SK-N-SH (cell line): ENCODE measurements at regions not wholly inside any gene's neighbourhood (a gene's known extent, or its start where the extent isn't known, plus 50 kb on each side); places are given as distances from the start of the nearest gene placed in this dataset.

Experiments
- CTCF ChIA-PET: fragments of 300-600, 350-600 bp; formaldehyde crosslinking; extraction: SDS; loops from one replicate; lab custom pipeline; 2021; lab: Yijun Ruan, JAX
- POLR2A ChIA-PET: fragments of 350-600 bp; sonication (Branson Sonifier 250); formaldehyde crosslinking; extraction: SDS; loops from one replicate; lab custom pipeline; 2020; ENCODE audit warnings: antibody characterized with exemption, inconsistent platforms; lab: Yijun Ruan, JAX
- DNase-seq: peaks from one replicate; pipeline ENCODE4 v3.0.0; 2012
- H2AFZ ChIP-seq: fragments of 200-600 bp; sonication (generic); 2 replicates; pipeline ENCODE4 v1.8.1; 2016; ENCODE audit warnings: antibody characterized with exemption, mild to moderate bottlenecking, low read depth
- H3F3A ChIP-seq: fragments of 200-600 bp; sonication (generic); replicated peaks from 2 replicates; pipeline ENCODE3; 2016; ENCODE audit warnings: antibody characterized with exemption, mild to moderate bottlenecking; ENCODE audit not compliant: insufficient read depth
- H3K27ac ChIP-seq, 2 experiments: fragments of 200-500 bp in 1 of 2; fragments of 200-600 bp in 1 of 2; sonication (Bioruptor generic) in 1 of 2; sonication (generic), shearing (Covaris generic) in 1 of 2; 2 replicates each; pipeline versions ENCODE4 v1.5.1 to v1.6.1; 2014 to 2016; ENCODE audit warnings: low read depth in 2 of 2, inconsistent platforms in 1 of 2, low read length in 1 of 2, mild to moderate bottlenecking in 1 of 2, mixed read lengths in 1 of 2
- H3K27me3 ChIP-seq: fragments of 200-600 bp; sonication (generic), shearing (Covaris generic); 2 replicates; pipeline ENCODE4 v1.6.1; 2016; ENCODE audit warnings: mixed run types; ENCODE audit not compliant: insufficient read depth
- H3K36me3 ChIP-seq, 2 experiments: fragments of 200-500 bp in 1 of 2; fragments of 200-600 bp in 1 of 2; sonication (Bioruptor generic) in 1 of 2; sonication (generic) in 1 of 2; replicated peaks in 1 of 2; 2 replicates each; pipeline versions ENCODE3 to v1.5.1; 2014 to 2016; ENCODE audit warnings: low read length in 1 of 2, mild to moderate bottlenecking in 1 of 2; ENCODE audit not compliant: insufficient read depth in 2 of 2, control insufficient read depth in 1 of 2
- H3K4me1 ChIP-seq, 2 experiments: fragments of 200-500 bp in 1 of 2; fragments of 200-600 bp in 1 of 2; sonication (Bioruptor generic) in 1 of 2; sonication (generic), shearing (Covaris generic) in 1 of 2; 2 replicates each; pipeline versions ENCODE4 v1.5.1 to v1.6.1; 2014 to 2016; ENCODE audit warnings: low read depth in 1 of 2, low read length in 1 of 2, mixed run types in 1 of 2; ENCODE audit not compliant: insufficient read depth in 2 of 2, control insufficient read depth in 1 of 2
- H3K4me2 ChIP-seq: fragments of 200-600 bp; sonication (generic), shearing (Covaris generic); 2 replicates; pipeline ENCODE4 v1.6.1; 2017; ENCODE audit warnings: mixed run types
- H3K4me3 ChIP-seq, 2 experiments: fragments of 200-500 bp in 1 of 2; fragments of 200-600 bp in 1 of 2; sonication (Bioruptor generic) in 1 of 2; sonication (generic), shearing (Covaris generic) in 1 of 2; 2 replicates each; pipeline versions ENCODE4 v1.5.1 to v1.8.1; 2014 to 2016; ENCODE audit warnings: low read depth in 2 of 2, inconsistent platforms in 1 of 2, low read length in 1 of 2, mild to moderate bottlenecking in 1 of 2, mixed read lengths in 1 of 2, moderate library complexity in 1 of 2
- H3K79me2 ChIP-seq: fragments of 200-600 bp; sonication (generic); 2 replicates; pipeline ENCODE4 v1.8.1; 2017; ENCODE audit warnings: mild to moderate bottlenecking; ENCODE audit not compliant: insufficient read depth
- H3K9ac ChIP-seq: fragments of 200-600 bp; sonication (generic); 2 replicates; pipeline ENCODE4 v1.6.1; 2017; ENCODE audit warnings: mixed run types
- H3K9me2 ChIP-seq: fragments of 200-600 bp; sonication (generic); 2 replicates; pipeline ENCODE4 v1.6.1; 2017; ENCODE audit warnings: mixed run types
- H3K9me3 ChIP-seq: fragments of 200-600 bp; sonication (generic); 2 replicates; pipeline ENCODE4 v1.6.1; 2017; ENCODE audit warnings: mixed run types, mild to moderate bottlenecking, moderate library complexity
- H4K20me1 ChIP-seq: fragments of 200-600 bp; sonication (generic); 2 replicates; pipeline ENCODE4 v1.6.1; 2017; ENCODE audit warnings: mild to moderate bottlenecking, mixed run types; ENCODE audit not compliant: insufficient read depth
- CTCF ChIP-seq: fragments of 200-600 bp; sonication (generic); IDR thresholded peaks from 2 replicates; pipeline ENCODE4 v1.6.1; 2017; ENCODE audit warnings: antibody characterized with exemption, mild to moderate bottlenecking, moderate library complexity
- EP300 ChIP-seq, 2 experiments: IDR thresholded peaks; 2 replicates each; pipeline versions ENCODE4 v1.4.0 to v1.6.1; 2012; ENCODE audit warnings: borderline replicate concordance in 1 of 2, low read depth in 1 of 2, low read length in 1 of 2
- EZH2phosphoT487 ChIP-seq: fragments of 200-600 bp; sonication (generic); IDR thresholded peaks from 2 replicates; pipeline ENCODE4 v1.6.1; 2017; ENCODE audit warnings: low read depth, mixed run types, mild to moderate bottlenecking, antibody characterized with exemption, moderate library complexity, borderline replicate concordance
- FOSL2 ChIP-seq: IDR thresholded peaks from 2 replicates; pipeline ENCODE4 v1.4.0; 2012; ENCODE audit warnings: low read depth, mild to moderate bottlenecking, moderate library complexity, borderline replicate concordance
- FOXJ3 ChIP-seq: sonication (generic); formaldehyde crosslinking; IDR thresholded peaks from 2 replicates; pipeline ENCODE4 v1.5.1; 2020; ENCODE audit warnings: mild to moderate bottlenecking, missing genetic modification reagents
- FOXM1 ChIP-seq: IDR thresholded peaks from 2 replicates; pipeline ENCODE4 v1.4.0; 2012; ENCODE audit warnings: low read depth, mild to moderate bottlenecking
- GATA2 ChIP-seq: sonication (generic); formaldehyde crosslinking; IDR thresholded peaks from 2 replicates; pipeline ENCODE4 v1.5.0; 2020; ENCODE audit warnings: mild to moderate bottlenecking, missing genetic modification reagents
- MAX ChIP-seq: IDR thresholded peaks from 2 replicates; pipeline ENCODE4 v1.4.0; 2012; ENCODE audit warnings: low read depth
- MEF2A ChIP-seq: IDR thresholded peaks from 2 replicates; pipeline ENCODE4 v1.4.0; 2012; ENCODE audit warnings: low read depth, borderline replicate concordance
- MXI1 ChIP-seq: IDR thresholded peaks from 2 replicates; pipeline ENCODE4 v1.6.1; 2012; ENCODE audit warnings: mild to moderate bottlenecking, low read depth, low read length, improper control_type of control experiment
- NFIC ChIP-seq: IDR thresholded peaks from 2 replicates; pipeline ENCODE4 v1.4.0; 2012; ENCODE audit warnings: borderline replicate concordance
- RAD21 ChIP-seq: IDR thresholded peaks from 2 replicates; pipeline ENCODE4 v1.6.1; 2012; ENCODE audit warnings: mild to moderate bottlenecking, low read length
- RFX5 ChIP-seq: IDR thresholded peaks from 2 replicates; pipeline ENCODE4 v1.6.1; 2012; ENCODE audit warnings: mild to moderate bottlenecking, improper control_type of control experiment, low read length
- RXRA ChIP-seq: IDR thresholded peaks from 2 replicates; pipeline ENCODE4 v1.4.0; 2012; ENCODE audit warnings: low read depth, mild to moderate bottlenecking, borderline replicate concordance
- SIN3A ChIP-seq: IDR thresholded peaks from 2 replicates; pipeline ENCODE4 v1.6.1; 2012; ENCODE audit warnings: low read depth, mild to moderate bottlenecking, low read length, moderate library complexity, borderline replicate concordance
- SMC3 ChIP-seq: IDR thresholded peaks from 2 replicates; pipeline ENCODE4 v1.6.1; 2012; ENCODE audit warnings: low read depth, low read length, improper control_type of control experiment
- TAF1 ChIP-seq: IDR thresholded peaks from 2 replicates; pipeline ENCODE4 v1.6.1; 2012; ENCODE audit warnings: low read depth, mild to moderate bottlenecking, low read length, moderate library complexity, borderline replicate concordance
- TCF12 ChIP-seq: IDR thresholded peaks from 2 replicates; pipeline ENCODE4 v1.4.0; 2012
- YY1 ChIP-seq: IDR thresholded peaks from 2 replicates; pipeline ENCODE4 v1.4.0; 2012; ENCODE audit warnings: low read depth, mild to moderate bottlenecking
- ZBTB33 ChIP-seq: IDR thresholded peaks from 2 replicates; pipeline ENCODE4 v1.4.0; 2012; ENCODE audit warnings: low read depth, borderline replicate concordance
- WGBS: methylation state at CpG from one replicate; pipeline ENCODE4 v1.1.6; 2017; ENCODE audit warnings: low lambda C conversion rate; 5-methylcytosine and 5-hydroxymethylcytosine counted together
- TF ChIP-seq, protein P1 (sequence below): fragments of 150-350 bp; IDR thresholded peaks from 2 replicates; pipeline ENCODE4 v1.6.1; 2017; ENCODE audit warnings: antibody characterized with exemption, low read length, low read depth, borderline replicate concordance
- TF ChIP-seq, protein P2 (sequence below): IDR thresholded peaks from 2 replicates; pipeline ENCODE4; 2012

- Histone ChIP-seq H3K79me2 (no peaks in the 10 kb centered on the region), H3K36me3 (no peaks in the 10 kb centered on the region), H3K27me3 (no peaks in the 10 kb centered on the region; the same call in 1 of the 2 replicates), H3K4me2 (no peak overlapping the region), H3K9ac (no peak overlapping the region), H3K27ac (no peak overlapping the region), H4K20me1 (no peaks in the 10 kb centered on the region), H3K4me3 (no peak overlapping the region), H3F3A (no peaks in the 10 kb centered on the region), H3K4me1 (no peaks in the 10 kb centered on the region), H3K9me3 (no peaks in the 10 kb centered on the region), H2AFZ (no peak overlapping the region; the same call in 1 of the 2 replicates), H3K9me2 (no peaks in the 10 kb centered on the region)
- POLR2A ChIA-PET: no interaction called here
- DNase-seq: no peak
- CTCF ChIA-PET: interaction anchor here (1.0 kb wide), 1 partner anchor 15 kb away, joined by 3 read pairs; no protein-coding TSS in a partner anchor
- WGBS: 28% methylated on average over 4 of the region's 4 CpGs
- no peak for TF ChIP-seq RAD21
- TF ChIP-seq EP300 (IDR thresholded peaks at IDR 0.05; ENCODE audit: borderline replicate concordance in 1 of 2, low read depth in 1 of 2, low read length in 1 of 2): no peak
Measured at GRCh38 chr4:188960411-188961093, 821.3 kb downstream of the TRIML1 start.

DNA sequence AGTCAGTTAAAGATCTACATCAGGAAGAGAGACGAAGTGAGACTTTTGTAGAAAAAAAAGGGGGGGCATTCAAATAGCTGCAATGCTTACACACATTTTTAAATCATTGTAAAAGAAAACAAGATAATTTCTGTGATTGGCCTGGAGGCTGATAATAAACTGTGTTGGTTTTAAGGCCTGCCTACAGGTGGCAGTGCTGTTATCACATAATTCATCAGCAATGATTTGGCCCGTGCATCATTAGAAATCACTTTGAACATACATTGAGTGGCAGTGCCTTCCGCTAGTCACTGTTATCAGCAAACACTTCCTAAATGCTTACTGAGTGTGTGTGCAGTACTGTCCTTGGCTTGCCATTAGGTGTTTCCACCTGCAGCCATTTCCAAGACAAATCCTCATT, 831.9 kb downstream of the TRIML1 start:
- peak; percentile 9 for DNase-seq
- Histone ChIP-seq H3K9me2 (no peaks in the 10 kb centered on the region), H4K20me1 (no peaks in the 10 kb centered on the region), H3K4me1 (0 out of 4 replicates have a peak, but pooled peaks cover 0 to 3% of the 10 kb centered on the region in 2 experiments), H3K4me3 (no peak overlapping the region), H3K79me2 (no peaks in the 10 kb centered on the region), H3K9me3 (no peaks in the 10 kb centered on the region), H3K27me3 (no peaks in the 10 kb centered on the region), H3K27ac (no peak overlapping the region), H3K36me3 (no peaks in the 10 kb centered on the region), H3F3A (no peaks in the 10 kb centered on the region), H3K9ac (no peak overlapping the region), H3K4me2 (no peak overlapping the region), H2AFZ (no peak overlapping the region)
- POLR2A ChIA-PET: no interaction called here
- CTCF ChIA-PET: no interaction called here
- TF ChIP-seq SMC3 (no peak), FOXM1 (no peak), CTCF (peak; percentile 45), EZH2phosphoT487 (no peak), FOXJ3 (CRISPR knock-in tag) (no peak), MXI1 (no peak), YY1 (no peak), FOSL2 (no peak), TCF12 (no peak), NFIC (no peak), RXRA (no peak), RFX5 (no peak), RAD21 (peak; percentile 11; the same call in 1 of the 2 replicates), SIN3A (no peak), ZBTB33 (no peak), TAF1 (no peak), MAX (no peak), MEF2A (no peak), GATA2 (CRISPR knock-in tag) (peak; percentile 14; the same call in 1 of the 2 replicates)
- TF ChIP-seq, protein P1, sequence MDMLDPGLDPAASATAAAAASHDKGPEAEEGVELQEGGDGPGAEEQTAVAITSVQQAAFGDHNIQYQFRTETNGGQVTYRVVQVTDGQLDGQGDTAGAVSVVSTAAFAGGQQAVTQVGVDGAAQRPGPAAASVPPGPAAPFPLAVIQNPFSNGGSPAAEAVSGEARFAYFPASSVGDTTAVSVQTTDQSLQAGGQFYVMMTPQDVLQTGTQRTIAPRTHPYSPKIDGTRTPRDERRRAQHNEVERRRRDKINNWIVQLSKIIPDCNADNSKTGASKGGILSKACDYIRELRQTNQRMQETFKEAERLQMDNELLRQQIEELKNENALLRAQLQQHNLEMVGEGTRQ: no peak
- TF ChIP-seq, protein P2, sequence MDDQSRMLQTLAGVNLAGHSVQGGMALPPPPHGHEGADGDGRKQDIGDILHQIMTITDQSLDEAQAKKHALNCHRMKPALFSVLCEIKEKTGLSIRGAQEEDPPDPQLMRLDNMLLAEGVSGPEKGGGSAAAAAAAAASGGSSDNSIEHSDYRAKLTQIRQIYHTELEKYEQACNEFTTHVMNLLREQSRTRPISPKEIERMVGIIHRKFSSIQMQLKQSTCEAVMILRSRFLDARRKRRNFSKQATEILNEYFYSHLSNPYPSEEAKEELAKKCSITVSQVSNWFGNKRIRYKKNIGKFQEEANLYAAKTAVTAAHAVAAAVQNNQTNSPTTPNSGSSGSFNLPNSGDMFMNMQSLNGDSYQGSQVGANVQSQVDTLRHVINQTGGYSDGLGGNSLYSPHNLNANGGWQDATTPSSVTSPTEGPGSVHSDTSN: no peak
- TF ChIP-seq, all 33 proteins: peak for 3
- WGBS: 19% methylated on average over 3 of the region's 3 CpGs
